ENCODE measurements at regions not wholly inside any gene's neighbourhood (a gene's known extent, or its start where the extent isn't known, plus 50 kb on each side); places are given as distances from the start of the nearest gene placed in this dataset.

- ChIA-PET CTCF (no interaction called here), POLR2A (no interaction called here)
- no peak overlapping the region for H3K4me3 ChIP-seq (ENCODE audit: control insufficient read depth in 1 of 7, extremely low read depth in 1 of 7, insufficient read depth in 4 of 7, low read depth in 2 of 7, low read length in 6 of 7)
- H3K36me3 ChIP-seq (ENCODE audit: control insufficient read depth in 4 of 4, insufficient read depth in 4 of 4, low read length in 3 of 4), result peaks cover 4 to 30% (median 14%) of the 10 kb centered on the region in 4 experiments
- no peaks in the 10 kb centered on the region for H3K4me1 ChIP-seq (ENCODE audit: control extremely low read depth in 1 of 4, control insufficient read depth in 4 of 4, insufficient read depth in 4 of 4, low read length in 3 of 4)
- no peak overlapping the region for H3K27ac ChIP-seq (ENCODE audit: insufficient read depth in 1 of 2, low read depth in 1 of 2, low read length in 2 of 2, poor library complexity in 1 of 2, severe bottlenecking in 2 of 2)
- WGBS (ENCODE audit: insufficient coverage), result no CpG with 5 or more reads among the region's 1 CpG
- H3K9me3 ChIP-seq (ENCODE audit: control extremely low read depth in 1 of 5, control insufficient read depth in 4 of 5, insufficient read depth in 2 of 5, low read depth in 1 of 5, low read length in 4 of 5), result no peaks in the 10 kb centered on the region
- H3K27me3 ChIP-seq (replicated peaks in 2 of 5; ENCODE audit: control insufficient read depth in 4 of 5, insufficient read depth in 5 of 5, low read length in 4 of 5), result no peaks in the 10 kb centered on the region
- DNase-seq, result no peak
Observed at GRCh38 chr21:28877318-28877884, 115.3 kb downstream of the LTN1 start.

- Histone ChIP-seq H3K4me3 (ENCODE audit: control insufficient read depth in 1 of 7, extremely low read depth in 1 of 7, insufficient read depth in 4 of 7, low read depth in 2 of 7, low read length in 6 of 7) (no peak overlapping the region), H3K27ac (ENCODE audit: insufficient read depth in 1 of 2, low read depth in 1 of 2, low read length in 2 of 2, poor library complexity in 1 of 2, severe bottlenecking in 2 of 2) (no peak overlapping the region), H3K9me3 (ENCODE audit: control extremely low read depth in 1 of 5, control insufficient read depth in 4 of 5, insufficient read depth in 2 of 5, low read depth in 1 of 5, low read length in 4 of 5) (no peaks in the 10 kb centered on the region), H3K4me1 (ENCODE audit: control extremely low read depth in 1 of 4, control insufficient read depth in 4 of 4, insufficient read depth in 4 of 4, low read length in 3 of 4) (no peaks in the 10 kb centered on the region), H3K36me3 (ENCODE audit: control insufficient read depth in 4 of 4, insufficient read depth in 4 of 4, low read length in 3 of 4) (peaks cover 4 to 35% (median 14%) of the 10 kb centered on the region in 4 experiments), H3K27me3 (replicated peaks in 2 of 5; ENCODE audit: control insufficient read depth in 4 of 5, insufficient read depth in 5 of 5, low read length in 4 of 5) (no peaks in the 10 kb centered on the region)
- ChIA-PET CTCF (interaction anchor here (1.2 kb wide), 1 partner anchor 9 kb away, joined by 3 read pairs; no protein-coding TSS in a partner anchor), POLR2A (no interaction called here)
- WGBS (ENCODE audit: insufficient coverage), result 77% methylated on average over 5 of the region's 5 CpGs
- DNase-seq, result no peak
Observed at GRCh38 chr21:28875078-28875477, 117.6 kb downstream of the LTN1 start.

- POLR2A ChIA-PET, result no interaction called here
- CTCF ChIA-PET, result interaction anchor here (0.6 kb wide), 1 partner anchor 1145 kb away, joined by 3 read pairs; no protein-coding TSS in a partner anchor
- peaks cover 5 to 35% (median 14%) of the 10 kb centered on the region in 4 experiments for H3K36me3 ChIP-seq (ENCODE audit: control insufficient read depth in 4 of 4, insufficient read depth in 4 of 4, low read length in 3 of 4)
- no peak for DNase-seq
- no peak overlapping the region for H3K4me3 ChIP-seq (ENCODE audit: control insufficient read depth in 1 of 7, extremely low read depth in 1 of 7, insufficient read depth in 4 of 7, low read depth in 2 of 7, low read length in 6 of 7)
- no peaks in the 10 kb centered on the region for H3K9me3 ChIP-seq (ENCODE audit: control extremely low read depth in 1 of 5, control insufficient read depth in 4 of 5, insufficient read depth in 2 of 5, low read depth in 1 of 5, low read length in 4 of 5)
- 94% methylated on average over 5 of the region's 5 CpGs for WGBS (ENCODE audit: insufficient coverage)
- H3K4me1 ChIP-seq (ENCODE audit: control extremely low read depth in 1 of 4, control insufficient read depth in 4 of 4, insufficient read depth in 4 of 4, low read length in 3 of 4), result no peaks in the 10 kb centered on the region
- no peaks in the 10 kb centered on the region for H3K27me3 ChIP-seq (replicated peaks in 2 of 5; ENCODE audit: control insufficient read depth in 4 of 5, insufficient read depth in 5 of 5, low read length in 4 of 5)
- no peak overlapping the region for H3K27ac ChIP-seq (ENCODE audit: insufficient read depth in 1 of 2, low read depth in 1 of 2, low read length in 2 of 2, poor library complexity in 1 of 2, severe bottlenecking in 2 of 2)
Observed at GRCh38 chr21:28872218-28872617, 120.5 kb downstream of the LTN1 start.

- no peak for DNase-seq
- H3K4me1 ChIP-seq (ENCODE audit: control extremely low read depth in 1 of 4, control insufficient read depth in 4 of 4, insufficient read depth in 4 of 4, low read length in 3 of 4), result no peaks in the 10 kb centered on the region
- H3K36me3 ChIP-seq (ENCODE audit: control insufficient read depth in 4 of 4, insufficient read depth in 4 of 4, low read length in 3 of 4), result peaks cover 5 to 35% (median 13%) of the 10 kb centered on the region in 4 experiments
- no peak overlapping the region for H3K4me3 ChIP-seq (ENCODE audit: control insufficient read depth in 1 of 7, extremely low read depth in 1 of 7, insufficient read depth in 4 of 7, low read depth in 2 of 7, low read length in 6 of 7)
- ChIA-PET CTCF (no interaction called here), POLR2A (no interaction called here)
- H3K27ac ChIP-seq (ENCODE audit: insufficient read depth in 1 of 2, low read depth in 1 of 2, low read length in 2 of 2, poor library complexity in 1 of 2, severe bottlenecking in 2 of 2), result no peak overlapping the region
- whole genome bisulfite sequencing (ENCODE audit: insufficient coverage), result no CpG with 5 or more reads among the region's 3 CpGs
- H3K27me3 ChIP-seq (replicated peaks in 2 of 5; ENCODE audit: control insufficient read depth in 4 of 5, insufficient read depth in 5 of 5, low read length in 4 of 5), result no peaks in the 10 kb centered on the region
- H3K9me3 ChIP-seq (ENCODE audit: control extremely low read depth in 1 of 5, control insufficient read depth in 4 of 5, insufficient read depth in 2 of 5, low read depth in 1 of 5, low read length in 4 of 5), result no peaks in the 10 kb centered on the region
Observed at GRCh38 chr21:28871388-28872010, 121.2 kb downstream of the LTN1 start.

- DNase-seq, result no peak
- no peaks in the 10 kb centered on the region for H3K9me3 ChIP-seq (ENCODE audit: control extremely low read depth in 1 of 5, control insufficient read depth in 4 of 5, insufficient read depth in 2 of 5, low read depth in 1 of 5, low read length in 4 of 5)
- POLR2A ChIA-PET, result no interaction called here
- 100% methylated on average over 1 of the region's 3 CpGs for WGBS (ENCODE audit: insufficient coverage)
- no peaks in the 10 kb centered on the region for H3K27me3 ChIP-seq (replicated peaks in 2 of 5; ENCODE audit: control insufficient read depth in 4 of 5, insufficient read depth in 5 of 5, low read length in 4 of 5)
- peaks cover 0 to 7% (median 2%) of the 10 kb centered on the region in 4 experiments for H3K36me3 ChIP-seq (ENCODE audit: control insufficient read depth in 4 of 4, insufficient read depth in 4 of 4, low read length in 3 of 4)
- no peak overlapping the region for H3K27ac ChIP-seq (ENCODE audit: insufficient read depth in 1 of 2, low read depth in 1 of 2, low read length in 2 of 2, poor library complexity in 1 of 2, severe bottlenecking in 2 of 2)
- no peaks in the 10 kb centered on the region for H3K4me1 ChIP-seq (ENCODE audit: control extremely low read depth in 1 of 4, control insufficient read depth in 4 of 4, insufficient read depth in 4 of 4, low read length in 3 of 4)
- H3K4me3 ChIP-seq (ENCODE audit: control insufficient read depth in 1 of 7, extremely low read depth in 1 of 7, insufficient read depth in 4 of 7, low read depth in 2 of 7, low read length in 6 of 7), result no peak overlapping the region
- CTCF ChIA-PET, result no interaction called here
Observed at GRCh38 chr21:28867401-28867800, 125.3 kb downstream of the LTN1 start.

GRCh38 chr21:28865488-28866186 lies 127.0 kb downstream of the LTN1 start:
- H3K27me3 ChIP-seq (replicated peaks in 2 of 5; ENCODE audit: control insufficient read depth in 4 of 5, insufficient read depth in 5 of 5, low read length in 4 of 5), result no peaks in the 10 kb centered on the region
- H3K4me1 ChIP-seq (ENCODE audit: control extremely low read depth in 1 of 4, control insufficient read depth in 4 of 4, insufficient read depth in 4 of 4, low read length in 3 of 4), result no peaks in the 10 kb centered on the region
- POLR2A ChIA-PET, result no interaction called here
- no peak overlapping the region for H3K27ac ChIP-seq (ENCODE audit: insufficient read depth in 1 of 2, low read depth in 1 of 2, low read length in 2 of 2, poor library complexity in 1 of 2, severe bottlenecking in 2 of 2)
- WGBS (ENCODE audit: insufficient coverage), result 100% methylated on average over 5 of the region's 5 CpGs
- peaks cover 0 to 4% (median 0%) of the 10 kb centered on the region in 4 experiments for H3K36me3 ChIP-seq (ENCODE audit: control insufficient read depth in 4 of 4, insufficient read depth in 4 of 4, low read length in 3 of 4)
- no peak overlapping the region for H3K4me3 ChIP-seq (ENCODE audit: control insufficient read depth in 1 of 7, extremely low read depth in 1 of 7, insufficient read depth in 4 of 7, low read depth in 2 of 7, low read length in 6 of 7)
- CTCF ChIA-PET, result no interaction called here
- DNase-seq, result no peak
- H3K9me3 ChIP-seq (ENCODE audit: control extremely low read depth in 1 of 5, control insufficient read depth in 4 of 5, insufficient read depth in 2 of 5, low read depth in 1 of 5, low read length in 4 of 5), result no peaks in the 10 kb centered on the region

- Histone ChIP-seq H3K4me3 (ENCODE audit: control insufficient read depth in 1 of 7, extremely low read depth in 1 of 7, insufficient read depth in 4 of 7, low read depth in 2 of 7, low read length in 6 of 7) (no peak overlapping the region), H3K27ac (ENCODE audit: insufficient read depth in 1 of 2, low read depth in 1 of 2, low read length in 2 of 2, poor library complexity in 1 of 2, severe bottlenecking in 2 of 2) (no peak overlapping the region), H3K4me1 (ENCODE audit: control extremely low read depth in 1 of 4, control insufficient read depth in 4 of 4, insufficient read depth in 4 of 4, low read length in 3 of 4) (no peaks in the 10 kb centered on the region), H3K36me3 (ENCODE audit: control insufficient read depth in 4 of 4, insufficient read depth in 4 of 4, low read length in 3 of 4) (peaks cover 0 to 2% (median 0%) of the 10 kb centered on the region in 4 experiments), H3K9me3 (ENCODE audit: control extremely low read depth in 1 of 5, control insufficient read depth in 4 of 5, insufficient read depth in 2 of 5, low read depth in 1 of 5, low read length in 4 of 5) (no peaks in the 10 kb centered on the region), H3K27me3 (replicated peaks in 2 of 5; ENCODE audit: control insufficient read depth in 4 of 5, insufficient read depth in 5 of 5, low read length in 4 of 5) (no peaks in the 10 kb centered on the region)
- 83% methylated on average over 2 of the region's 3 CpGs for WGBS (ENCODE audit: insufficient coverage)
- DNase-seq, result no peak
- ChIA-PET POLR2A (no interaction called here), CTCF (interaction anchor here (0.6 kb wide), 1 partner anchor 1487 kb away, joined by 3 read pairs; no protein-coding TSS in a partner anchor)
Observed at GRCh38 chr21:28858424-28858823, 134.3 kb downstream of the LTN1 start.

All from common myeloid progenitor, CD34-positive (primary cell).